HCT116 (cell line): ENCODE measurements at regions not wholly inside any gene's neighbourhood (a gene's known extent, or its start where the extent isn't known, plus 50 kb on each side); places are given as distances from the start of the nearest gene placed in this dataset.

ENCODE experiments used
- ATAC-seq: fragments of 200-7000 bp; cut with Tn5 transposase; 2 replicates; pipeline ENCODE4 v1.9.1; 2020; ENCODE audit warnings: mild to moderate bottlenecking, moderate library complexity
- BruUV-seq: library from RNA; stranded (reverse); fragments of 400-500 nt; replicated peaks from 2 replicates; lab custom pipeline; 2021; lab: Mats Ljungman, UMichigan
- CTCF ChIA-PET: fragments of 300-600 bp; sonication (Branson Sonifier 250); formaldehyde crosslinking; loops from one replicate; lab custom pipeline; 2021; ENCODE audit warnings: antibody characterized with exemption; lab: Charles Lee
- POLR2A ChIA-PET: fragments of 300-600, 350-600 bp; sonication (Branson Sonifier 250); formaldehyde crosslinking; loops from one replicate; lab custom pipeline; 2021; ENCODE audit warnings: antibody characterized with exemption; lab: Charles Lee
- RAD21 ChIA-PET, 2 experiments: fragments of 300-600 bp; sonication (Branson Sonifier 250); formaldehyde crosslinking; loops; one replicate each; lab custom pipeline; 2023; ENCODE audit warnings: low total read pairs in 2 of 2; ENCODE audit not compliant: uncharacterized antibody in 2 of 2, unreplicated experiment in 2 of 2, low non-redundant PET in 1 of 2; lab: Charles Lee
- DNase-seq: peaks from one replicate; pipeline ENCODE4 v3.0.0-alpha.2; 2010; ENCODE audit warnings: low read depth, low spot score
- H2AFZ ChIP-seq: fragments of 200-600 bp; shearing (Covaris generic), sonication (generic); 2 replicates; pipeline ENCODE4 v1.6.1; 2017; ENCODE audit warnings: low read depth, mixed run types, mixed read lengths, antibody characterized with exemption, low read length; ENCODE audit not compliant: poor library complexity, severe bottlenecking
- H3K27ac ChIP-seq: 2 replicates; pipeline ENCODE4 v1.5.1; 2012; ENCODE audit warnings: low read depth, low read length
- H3K27me3 ChIP-seq: fragments of 200-600 bp; sonication (generic); 2 replicates; pipeline ENCODE4 v1.6.1; 2016; ENCODE audit warnings: mixed run types, low read length, mixed read lengths; ENCODE audit not compliant: insufficient read depth
- H3K36me3 ChIP-seq, 2 experiments: fragments of 200-500 bp in 1 of 2; fragments of 200-600 bp in 1 of 2; sonication (Bioruptor generic) in 1 of 2; sonication (generic) in 1 of 2; 2 replicates each; pipeline versions ENCODE4 v1.5.1 to v1.6.1; 2014 to 2016; ENCODE audit warnings: low read length in 2 of 2, inconsistent platforms in 1 of 2, mixed read lengths in 1 of 2, mixed run types in 1 of 2; ENCODE audit not compliant: insufficient read depth in 2 of 2, control insufficient read depth in 1 of 2
- H3K4me1 ChIP-seq, 2 experiments: fragments of 200-600 bp in 1 of 2; sonication (generic) in 1 of 2; 2 replicates each; pipeline versions ENCODE4 v1.5.1 to v1.6.1; 2012 to 2017; ENCODE audit warnings: low read length in 2 of 2, inconsistent platforms in 1 of 2, mild to moderate bottlenecking in 1 of 2, mixed read lengths in 1 of 2, mixed run types in 1 of 2, moderate library complexity in 1 of 2; ENCODE audit not compliant: insufficient read depth in 2 of 2, control insufficient read depth in 1 of 2
- H3K4me2 ChIP-seq: fragments of 200-600 bp; sonication (generic); 2 replicates; pipeline ENCODE4 v1.6.1; 2017; ENCODE audit warnings: mixed run types, low read length, mixed read lengths
- H3K4me3 ChIP-seq, 2 experiments: fragments of 200-600 bp in 1 of 2; sonication (generic) in 1 of 2; replicated peaks in 1 of 2; 2 replicates each; pipeline ENCODE4 v1.5.1; 2011 to 2016; ENCODE audit warnings: low read length in 2 of 2, control low read depth in 1 of 2, low read depth in 1 of 2, mild to moderate bottlenecking in 1 of 2, mixed read lengths in 1 of 2, mixed run types in 1 of 2
- H3K79me2 ChIP-seq: fragments of 200-600 bp; sonication (generic); 2 replicates; pipeline ENCODE4 v1.6.1; 2017; ENCODE audit warnings: mild to moderate bottlenecking, mixed run types, low read length, moderate library complexity, mixed read lengths; ENCODE audit not compliant: insufficient read depth
- H3K9ac ChIP-seq: fragments of 200-600 bp; sonication (generic); 2 replicates; pipeline ENCODE4 v1.6.1; 2016; ENCODE audit warnings: low read length, mixed read lengths
- H3K9me2 ChIP-seq: fragments of 200-600 bp; sonication (generic), shearing (Covaris generic); 2 replicates; pipeline ENCODE4 v1.6.1; 2017; ENCODE audit warnings: mixed run types, mild to moderate bottlenecking, moderate library complexity; ENCODE audit not compliant: insufficient read depth
- H3K9me3 ChIP-seq, 2 experiments: fragments of 200-500 bp in 1 of 2; fragments of 200-600 bp in 1 of 2; sonication (Bioruptor generic) in 1 of 2; sonication (generic) in 1 of 2; 2 replicates each; pipeline ENCODE4 v1.6.1; 2014 to 2017; ENCODE audit warnings: low read length in 2 of 2, mixed read lengths in 2 of 2, inconsistent platforms in 1 of 2, low read depth in 1 of 2, mild to moderate bottlenecking in 1 of 2, mixed run types in 1 of 2, moderate library complexity in 1 of 2; ENCODE audit not compliant: control insufficient read depth in 1 of 2, insufficient read depth in 1 of 2
- H4K20me1 ChIP-seq: fragments of 200-600 bp; sonication (generic), shearing (Covaris generic); 2 replicates; pipeline ENCODE4 v1.6.1; 2017; ENCODE audit warnings: mixed run types, mild to moderate bottlenecking, moderate library complexity; ENCODE audit not compliant: insufficient read depth
- CEBPB ChIP-seq: IDR thresholded peaks from 2 replicates; pipeline ENCODE4 v1.6.1; 2012; ENCODE audit warnings: low read depth
- EGR1 ChIP-seq: IDR thresholded peaks from 2 replicates; pipeline ENCODE4 v1.6.1; 2012; ENCODE audit warnings: low read depth
- EZH2phosphoT487 ChIP-seq: fragments of 200-600 bp; IDR thresholded peaks from 2 replicates; pipeline ENCODE4 v1.6.1; 2018; ENCODE audit warnings: antibody characterized with exemption, borderline replicate concordance
- POLR2A ChIP-seq: IDR thresholded peaks from 2 replicates; pipeline ENCODE4 v1.7.0; 2011; ENCODE audit warnings: borderline replicate concordance; ENCODE audit not compliant: insufficient read depth, insufficient read length; ENCODE audit errors: extremely low read depth
- POLR2AphosphoS5 ChIP-seq: IDR thresholded peaks from 2 replicates; pipeline ENCODE4 v1.6.1; 2011; ENCODE audit warnings: mild to moderate bottlenecking, low read depth, low read length, moderate library complexity
- RAD21 ChIP-seq: IDR thresholded peaks from 2 replicates; pipeline ENCODE4 v1.6.1; 2012; ENCODE audit warnings: low read depth, mild to moderate bottlenecking
- REST ChIP-seq: IDR thresholded peaks from 2 replicates; pipeline ENCODE4 v1.6.1; 2012; ENCODE audit warnings: low read depth
- SIN3A ChIP-seq: IDR thresholded peaks from 2 replicates; pipeline ENCODE4 v1.6.1; 2012; ENCODE audit warnings: low read depth
- SP1 ChIP-seq: IDR thresholded peaks from 2 replicates; pipeline ENCODE4 v1.6.1; 2012; ENCODE audit warnings: low read depth
- TCF7L2 ChIP-seq: IDR thresholded peaks from 2 replicates; pipeline ENCODE4 v1.7.0; 2011; ENCODE audit warnings: borderline replicate concordance, inconsistent platforms; ENCODE audit not compliant: insufficient read depth, insufficient read length; ENCODE audit errors: extremely low read depth
- ZNF274 ChIP-seq: fragments of 200-500 bp; sonication (Bioruptor generic); IDR thresholded peaks from 2 replicates; pipeline ENCODE4 v1.6.1; 2014; ENCODE audit warnings: mild to moderate bottlenecking, low read depth, low read length, inconsistent platforms
- intact Hi-C: fragments of 100-400 bp; cut with micrococcal nuclease; formaldehyde crosslinking; loops from 2 replicates; pipeline ENCODE4 v1.10.0; 2022

GRCh38 chr13:29996316-29996715 is 145.9 kb upstream of the UBL3 start:
- RAD21 ChIA-PET: no interaction called here
- BruUV-seq: no TSS peak
- H3K4me2 ChIP-seq: no peak overlapping the region
- no peaks in the 10 kb centered on the region for H3K36me3 ChIP-seq
- CTCF ChIA-PET: no interaction called here
- H3K4me3 ChIP-seq: no peak overlapping the region
- no peaks in the 10 kb centered on the region for H3K27me3 ChIP-seq
- no peak overlapping the region for H3K27ac ChIP-seq
- DNase-seq: no peak
- POLR2A ChIA-PET: no interaction called here
- H3K9me2 ChIP-seq: no peaks in the 10 kb centered on the region
- TF ChIP-seq CEBPB (no peak), TCF7L2 (no peak), RAD21 (no peak), ZNF274 (no peak), POLR2AphosphoS5 (no peak), REST (no peak), SP1 (no peak), SIN3A (no peak), POLR2A (no peak), EZH2phosphoT487 (no peak), EGR1 (no peak)
- H3K4me1 ChIP-seq: no peaks in the 10 kb centered on the region
- no peak overlapping the region for H3K9ac ChIP-seq
- no peaks in the 10 kb centered on the region for H4K20me1 ChIP-seq
- no peak for ATAC-seq
- intact Hi-C loops: no loop called here
- H2AFZ ChIP-seq: no peak overlapping the region
- no peaks in the 10 kb centered on the region for H3K9me3 ChIP-seq
- no peaks in the 10 kb centered on the region for H3K79me2 ChIP-seq
